Chondrocyte (in vitro differentiated cells): ENCODE measurements at regions not wholly inside any gene's neighbourhood (a gene's known extent, or its start where the extent isn't known, plus 50 kb on each side); places are given as distances from the start of the nearest gene placed in this dataset.

ENCODE experiments used
- DNase-seq: peaks from one replicate; pipeline ENCODE4 v3.0.0; 2021; ENCODE audit warnings: mixed read lengths, low spot score
- H3K27ac Mint-ChIP-seq: one replicate; pipeline ENCODE4 v1.8.0; 2021; ENCODE audit warnings: mild to moderate bottlenecking, moderate library complexity, mixed read lengths; ENCODE audit not compliant: unreplicated experiment
- H3K27me3 Mint-ChIP-seq: 2 replicates; pipeline ENCODE4 v1.8.0; 2021; ENCODE audit warnings: low read depth, mixed read lengths
- H3K36me3 Mint-ChIP-seq: 2 replicates; pipeline ENCODE4 v1.8.0; 2021; ENCODE audit warnings: low read depth, mixed read lengths
- H3K4me1 Mint-ChIP-seq: 2 replicates; pipeline ENCODE4 v1.8.0; 2021; ENCODE audit warnings: low read depth, mild to moderate bottlenecking, mixed read lengths
- H3K4me3 Mint-ChIP-seq: one replicate; pipeline ENCODE4 v1.8.0; 2021; ENCODE audit warnings: mild to moderate bottlenecking, moderate library complexity, mixed read lengths; ENCODE audit not compliant: unreplicated experiment
- H3K9me3 Mint-ChIP-seq: 2 replicates; pipeline ENCODE4 v1.8.0; 2021; ENCODE audit warnings: low read depth, mixed read lengths
- CTCF ChIP-seq: fragments of 200-600 bp; sonication (generic); IDR thresholded peaks from 2 replicates; pipeline ENCODE4 v1.5.0; 2021; ENCODE audit warnings: antibody characterized with exemption, mild to moderate bottlenecking, moderate library complexity

- H3K27me3 Mint-ChIP-seq: no peaks in the 10 kb centered on the region
- DNase-seq: no peak
- no peaks in the 10 kb centered on the region for H3K4me1 Mint-ChIP-seq
- H3K9me3 Mint-ChIP-seq: no peaks in the 10 kb centered on the region
- no peak for TF ChIP-seq CTCF
- H3K4me3 Mint-ChIP-seq: no peak overlapping the region
- no peak overlapping the region for H3K27ac Mint-ChIP-seq
- H3K36me3 Mint-ChIP-seq: no peaks in the 10 kb centered on the region
These were observed 312.3 kb upstream of the NREP start for GRCh38 chr5:112069329-112069728.

- Mint-ChIP-seq H3K27me3 (no peaks in the 10 kb centered on the region), H3K9me3 (no peaks in the 10 kb centered on the region), H3K4me1 (no peaks in the 10 kb centered on the region), H3K27ac (no peak overlapping the region), H3K36me3 (no peaks in the 10 kb centered on the region), H3K4me3 (no peak overlapping the region)
- DNase-seq: no peak
- no peak for TF ChIP-seq CTCF
These were observed 311.6 kb upstream of the NREP start for GRCh38 chr5:112068593-112068992.

GRCh38 chr5:112065781-112066180 lies 308.8 kb upstream of the NREP start:
- Mint-ChIP-seq H3K27ac (no peak overlapping the region), H3K4me3 (no peak overlapping the region), H3K27me3 (no peaks in the 10 kb centered on the region), H3K9me3 (no peaks in the 10 kb centered on the region), H3K36me3 (no peaks in the 10 kb centered on the region), H3K4me1 (no peaks in the 10 kb centered on the region)
- no peak for DNase-seq
- TF ChIP-seq CTCF: no peak

GRCh38 chr5:112064956-112065355 lies 308.0 kb upstream of the NREP start:
- H3K27me3 Mint-ChIP-seq: no peaks in the 10 kb centered on the region
- H3K4me3 Mint-ChIP-seq: no peak overlapping the region
- H3K27ac Mint-ChIP-seq: no peak overlapping the region
- TF ChIP-seq CTCF: no peak
- H3K4me1 Mint-ChIP-seq: no peaks in the 10 kb centered on the region
- DNase-seq: no peak
- no peaks in the 10 kb centered on the region for H3K36me3 Mint-ChIP-seq
- H3K9me3 Mint-ChIP-seq: no peaks in the 10 kb centered on the region

- H3K27ac Mint-ChIP-seq: no peak overlapping the region
- H3K4me3 Mint-ChIP-seq: no peak overlapping the region
- TF ChIP-seq CTCF: no peak
- no peaks in the 10 kb centered on the region for H3K9me3 Mint-ChIP-seq
- no peak for DNase-seq
- H3K27me3 Mint-ChIP-seq: no peaks in the 10 kb centered on the region
- H3K36me3 Mint-ChIP-seq: no peaks in the 10 kb centered on the region
- peaks cover 7% of the 10 kb centered on the region for H3K4me1 Mint-ChIP-seq
These were observed 307.3 kb upstream of the NREP start for GRCh38 chr5:112064271-112064701.
